Activated T-helper 1 cell treated with Interleukin-2 at 50 U/mL for 16 hours (primary cell): ENCODE measurements at regions not wholly inside any gene's neighbourhood (a gene's known extent, or its start where the extent isn't known, plus 50 kb on each side); places are given as distances from the start of the nearest gene placed in this dataset.

ENCODE experiments used
- DNase-seq: peaks from one replicate; pipeline ENCODE4 v3.0.0-alpha.2; 2020; ENCODE audit warnings: low read depth

DNA sequence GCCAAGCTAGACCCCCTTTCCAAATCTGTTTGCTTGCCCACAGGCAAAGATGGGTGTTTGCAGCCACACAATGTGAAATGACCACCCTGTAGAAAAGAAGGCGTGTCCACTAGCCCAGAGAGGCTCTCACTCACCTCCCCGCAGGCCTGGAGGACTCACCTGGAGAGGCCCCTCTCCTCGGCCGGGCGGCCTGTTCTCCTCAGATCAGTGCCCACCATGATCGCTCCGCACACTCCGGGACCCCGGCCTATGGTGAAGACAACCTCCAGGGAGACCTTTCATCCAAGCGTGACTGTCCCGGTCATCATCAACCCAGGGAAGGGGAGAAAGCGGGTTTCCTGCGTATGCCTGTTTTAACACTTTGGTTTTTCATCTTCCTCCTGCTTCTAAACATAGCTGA, 328.7 kb upstream of the SALL3 start:
- DNase-seq = no peak

DNA sequence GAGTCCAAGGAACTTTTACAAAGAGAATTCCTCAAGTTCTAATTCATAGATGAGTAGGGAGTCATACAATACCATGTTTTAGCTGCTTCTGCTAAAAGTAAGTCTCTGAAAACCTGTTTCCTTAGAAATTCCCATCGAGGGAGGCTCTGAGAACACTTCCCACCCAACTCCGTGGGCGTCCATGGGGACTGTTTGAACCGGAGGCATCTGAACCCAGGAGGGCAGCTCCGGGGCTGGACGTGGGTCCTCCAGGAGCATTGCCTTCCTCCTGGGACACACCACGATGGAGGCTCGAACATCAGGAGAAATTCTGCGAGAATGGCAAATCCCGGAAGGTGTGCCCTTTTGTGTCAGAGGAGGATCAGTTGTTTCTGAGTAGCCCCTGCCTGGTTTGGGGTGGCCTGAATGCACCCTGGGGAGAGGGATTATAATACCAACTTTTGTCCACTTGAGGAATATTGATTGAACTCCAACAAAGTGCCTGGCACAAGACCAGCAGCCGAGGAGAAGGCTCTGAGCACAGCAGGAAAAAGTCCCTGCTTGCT, 327.5 kb upstream of the SALL3 start:
- DNase-seq = no peak

DNA sequence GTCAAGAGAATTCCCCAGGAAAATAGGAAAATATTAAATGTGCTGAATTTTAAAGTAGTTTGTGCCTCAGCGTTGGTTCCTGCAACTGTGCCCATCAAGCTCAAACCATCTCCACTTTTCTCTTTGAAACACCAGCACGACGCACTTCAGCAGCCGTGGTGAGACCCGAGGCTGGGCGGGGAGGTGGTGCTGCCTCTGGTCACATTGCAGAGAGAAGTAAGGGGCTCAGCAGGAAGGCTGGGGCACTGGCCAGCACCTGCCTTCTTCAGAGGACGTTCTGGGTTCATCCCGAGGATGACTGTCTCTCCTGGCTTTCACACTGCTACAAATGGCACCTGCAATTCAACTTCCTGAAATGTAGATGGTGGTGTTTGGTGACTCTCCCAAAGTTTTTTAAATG, 323.7 kb upstream of the SALL3 start:
- DNase-seq = no peak

DNA sequence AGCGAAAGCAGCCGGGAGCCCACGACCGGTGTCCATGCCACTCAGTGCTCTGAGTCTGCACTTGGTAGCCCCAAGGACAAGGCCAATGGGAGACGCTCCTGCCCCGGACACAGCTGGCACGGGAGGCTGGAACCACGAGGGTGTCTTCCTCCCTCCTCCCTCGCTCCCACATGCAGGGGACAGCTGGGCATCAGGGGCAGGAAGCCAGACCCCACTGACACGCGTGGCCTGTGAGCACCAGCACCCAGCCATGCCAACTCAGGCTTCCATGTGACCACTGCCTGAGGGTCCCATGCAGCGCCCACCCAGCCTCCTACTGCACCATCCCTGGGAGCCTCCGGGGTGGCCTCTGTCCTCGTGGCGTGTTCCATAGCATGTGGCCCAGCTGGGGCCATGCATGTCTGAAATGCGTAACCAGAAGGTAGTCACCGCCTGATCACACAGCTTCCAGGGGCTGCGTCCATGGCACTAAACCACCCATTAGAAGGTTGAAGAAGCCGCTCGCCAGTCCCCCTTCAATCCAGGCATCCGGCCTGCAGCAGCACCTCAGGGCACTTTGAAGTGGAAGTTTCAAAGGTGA, 323.2 kb upstream of the SALL3 start:
- DNase-seq = no peak

DNA sequence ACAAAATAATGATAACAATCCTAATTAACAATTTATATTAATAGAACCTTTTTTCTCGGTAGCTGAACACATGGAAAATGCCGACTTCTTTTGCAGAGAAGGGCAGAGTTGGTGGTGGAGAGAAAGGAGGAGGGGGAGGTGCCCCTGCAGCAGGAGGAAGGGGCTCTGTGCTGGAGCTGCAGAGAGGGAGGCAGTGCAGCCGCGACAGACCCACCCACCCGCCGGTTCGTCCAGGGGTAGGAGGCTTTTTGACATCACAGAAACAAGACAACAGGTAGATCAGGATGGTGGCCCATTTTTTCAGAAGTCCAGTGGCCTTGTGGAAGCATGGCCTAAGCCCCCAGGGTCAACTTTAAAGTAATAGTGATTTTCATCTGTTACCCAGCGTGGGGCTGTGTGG, 321.1 kb upstream of the SALL3 start:
- no peak for DNase-seq

DNA sequence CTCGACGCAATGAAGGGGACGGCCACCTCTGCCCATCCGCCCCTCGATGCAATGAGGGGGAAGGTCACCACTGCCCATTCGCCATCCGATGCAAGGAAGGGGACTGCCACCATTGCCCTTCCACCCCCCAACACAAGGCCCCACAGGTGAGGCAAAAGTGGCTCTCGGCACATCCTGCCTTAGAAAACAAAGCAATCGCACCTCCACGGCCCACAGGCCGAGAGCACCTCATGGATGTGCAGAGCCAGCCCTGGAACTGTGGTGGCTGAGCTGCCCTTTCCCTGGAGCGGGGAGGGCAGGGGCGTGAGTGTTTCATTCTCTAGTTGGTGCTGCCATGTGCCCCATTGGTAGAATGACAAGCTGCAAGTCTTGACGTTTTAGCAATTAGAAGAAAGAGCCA, 320.6 kb upstream of the SALL3 start:
- DNase-seq = no peak

DNA sequence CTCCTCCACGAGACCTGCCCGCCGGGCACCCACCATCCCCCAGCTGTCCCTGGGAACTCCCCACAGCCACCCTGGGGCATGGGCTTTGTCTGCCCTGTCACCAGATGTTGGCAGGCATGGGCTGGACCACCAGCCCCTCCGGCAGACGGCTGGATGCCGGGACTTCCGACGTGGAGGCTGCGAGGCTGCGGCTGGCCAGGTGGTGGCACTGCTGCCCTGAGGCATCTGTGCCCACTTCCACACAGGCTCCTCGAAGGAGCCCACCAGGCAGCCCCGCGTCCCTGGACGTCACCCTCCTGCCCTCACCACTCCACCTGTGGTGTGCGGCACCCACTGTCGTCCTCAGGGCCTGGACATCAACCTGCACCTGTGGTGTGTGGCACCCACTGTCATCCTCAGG, 319.9 kb upstream of the SALL3 start:
- no peak for DNase-seq

DNA sequence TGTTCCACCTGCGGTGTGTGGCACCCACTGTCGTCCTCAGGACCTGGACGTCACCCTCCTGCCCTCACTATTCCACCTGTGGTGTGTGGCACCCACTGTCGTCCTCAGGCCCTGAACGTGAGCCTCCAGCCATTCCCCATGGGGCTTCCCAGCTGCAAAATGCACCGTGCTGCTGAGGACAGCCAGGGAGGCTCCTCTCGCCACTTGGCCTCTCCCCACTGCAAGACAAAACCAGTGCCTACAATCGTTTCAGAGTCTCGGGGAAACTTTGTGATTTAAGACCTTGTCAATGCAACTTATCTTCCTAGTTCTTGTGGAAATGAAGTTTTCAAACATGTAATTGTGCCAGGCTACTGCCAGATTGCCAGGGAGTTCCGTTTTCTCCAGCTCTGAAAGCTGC, 319.3 kb upstream of the SALL3 start:
- no peak for DNase-seq

DNA sequence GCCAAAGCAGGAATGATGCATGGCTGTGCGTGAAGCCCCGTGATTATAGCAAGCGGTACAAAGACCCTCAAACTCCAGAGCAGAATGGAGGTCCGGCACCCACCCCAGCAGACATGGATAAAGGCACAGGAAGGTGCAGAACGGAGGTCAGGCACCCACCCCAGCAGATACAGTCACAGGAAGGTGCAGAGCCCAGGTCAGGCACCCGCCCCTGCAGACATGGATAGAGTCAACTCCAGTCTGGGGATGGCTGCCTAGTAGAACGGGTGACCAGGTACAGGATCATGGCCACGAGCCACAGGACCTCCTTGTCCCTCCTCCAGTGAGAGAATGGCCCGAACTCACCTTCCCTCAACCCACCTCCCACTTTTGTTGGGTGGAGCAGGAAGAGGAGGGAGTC, 318.3 kb upstream of the SALL3 start:
- no peak for DNase-seq

DNA sequence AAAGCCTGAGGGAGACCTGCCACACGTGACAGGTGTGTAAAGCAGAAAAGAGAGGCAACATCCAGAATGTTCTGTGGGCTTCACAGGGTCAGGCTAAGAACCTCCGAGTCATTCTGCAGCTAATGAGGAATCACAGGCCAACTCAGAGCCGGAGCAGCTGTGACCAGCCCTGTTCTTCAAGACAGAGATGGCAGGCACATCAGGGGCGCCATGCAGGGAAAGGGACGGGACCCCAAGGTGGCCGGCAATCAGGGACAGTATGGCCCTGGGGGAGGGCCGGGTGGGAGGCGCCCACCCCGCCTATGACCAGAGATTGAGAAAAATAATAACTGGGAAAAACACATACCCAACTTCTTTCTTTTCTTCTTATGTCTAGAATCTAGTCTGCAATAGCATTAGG, 316.7 kb upstream of the SALL3 start:
- DNase-seq = no peak

DNA sequence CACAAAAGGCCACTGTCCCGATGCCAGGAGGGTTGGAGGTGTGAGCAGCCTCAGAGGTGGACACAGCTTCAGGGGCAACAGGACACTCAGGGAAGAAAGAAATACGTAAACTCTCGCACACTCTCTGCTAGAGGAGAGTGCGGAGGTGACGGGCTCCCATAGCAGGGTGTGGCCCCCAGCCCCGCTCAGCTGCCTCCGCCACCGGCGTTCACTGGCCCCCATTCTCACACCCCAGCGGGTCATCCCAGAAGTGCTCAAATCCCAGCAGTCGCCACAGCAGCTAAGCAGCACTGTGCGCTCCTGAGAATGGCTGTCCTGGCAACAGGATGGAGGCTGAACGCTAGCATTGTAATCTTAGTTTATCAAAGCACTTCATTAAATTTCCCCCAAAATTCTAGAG, 315.6 kb upstream of the SALL3 start:
- DNase-seq = no peak

DNA sequence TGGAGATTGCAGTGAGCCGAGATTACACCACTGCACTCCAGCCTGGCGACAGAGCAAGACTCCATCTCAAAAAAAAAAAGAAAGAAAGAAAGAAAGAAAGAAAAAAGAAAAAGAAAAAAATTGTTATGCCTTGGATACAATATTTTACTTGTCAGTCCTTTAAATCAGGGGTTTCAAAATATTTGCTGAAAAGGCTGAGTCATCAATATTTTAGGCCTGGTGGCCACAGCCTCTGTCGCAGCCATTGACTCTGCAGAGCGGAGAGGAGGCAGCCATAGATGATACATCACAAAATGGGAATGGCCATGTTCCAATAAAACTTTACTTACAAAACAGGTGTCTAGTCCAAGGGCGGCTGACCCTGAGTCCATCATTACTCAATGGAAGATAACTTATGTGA, 314.8 kb upstream of the SALL3 start:
- no peak for DNase-seq

DNA sequence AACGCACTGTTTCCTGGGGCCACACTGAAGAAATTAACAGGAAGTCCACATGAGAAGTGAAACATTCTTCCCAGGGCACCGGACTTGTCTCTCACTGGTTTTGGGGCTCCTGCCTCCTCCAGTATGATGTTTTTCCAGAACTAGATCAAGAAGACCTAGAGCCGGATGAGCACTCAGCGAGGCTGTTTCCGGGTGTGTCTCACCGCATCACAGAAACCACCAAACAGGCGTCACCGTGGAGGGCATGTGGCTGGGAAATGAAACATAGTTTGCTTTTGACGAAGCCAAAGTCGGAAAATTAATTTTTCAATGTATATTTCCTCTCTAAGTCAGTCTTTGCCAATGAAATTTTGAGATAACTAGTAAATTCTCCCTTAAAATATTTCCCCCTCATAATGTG, 314.0 kb upstream of the SALL3 start:
- DNase-seq = no peak

DNA sequence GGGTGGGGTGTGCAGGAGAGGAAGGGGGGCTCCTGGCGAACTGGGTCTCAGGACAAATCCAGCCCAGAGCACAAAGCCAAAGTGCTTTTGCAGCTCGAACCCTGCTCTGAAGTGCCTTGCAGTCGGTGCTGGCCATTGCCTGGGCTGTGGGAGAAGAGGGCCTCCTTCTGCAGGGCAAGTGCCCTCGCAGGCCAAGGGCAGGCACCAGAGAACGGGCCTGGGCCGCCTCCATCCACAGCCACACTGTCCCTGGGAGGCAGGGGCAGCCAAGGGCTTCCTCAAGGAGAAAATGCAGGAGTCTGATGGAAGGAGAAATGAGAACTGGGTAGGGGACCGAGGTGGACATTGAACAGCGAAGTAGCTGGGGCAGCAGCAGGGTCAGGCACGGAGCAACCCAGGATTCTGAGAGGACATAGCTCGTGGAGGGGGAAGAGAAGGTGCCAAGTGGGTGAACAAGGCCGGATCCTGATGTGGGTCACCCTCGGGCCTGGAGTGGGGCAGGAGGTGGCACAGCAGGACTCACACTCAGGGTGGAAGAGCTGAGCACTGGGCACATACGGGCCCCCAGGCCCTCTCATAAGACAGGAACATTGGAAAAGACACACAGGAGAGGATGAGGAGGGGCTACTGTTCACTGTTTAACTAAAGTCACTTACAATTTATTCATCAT, 312.8 kb upstream of the SALL3 start:
- no peak for DNase-seq

DNA sequence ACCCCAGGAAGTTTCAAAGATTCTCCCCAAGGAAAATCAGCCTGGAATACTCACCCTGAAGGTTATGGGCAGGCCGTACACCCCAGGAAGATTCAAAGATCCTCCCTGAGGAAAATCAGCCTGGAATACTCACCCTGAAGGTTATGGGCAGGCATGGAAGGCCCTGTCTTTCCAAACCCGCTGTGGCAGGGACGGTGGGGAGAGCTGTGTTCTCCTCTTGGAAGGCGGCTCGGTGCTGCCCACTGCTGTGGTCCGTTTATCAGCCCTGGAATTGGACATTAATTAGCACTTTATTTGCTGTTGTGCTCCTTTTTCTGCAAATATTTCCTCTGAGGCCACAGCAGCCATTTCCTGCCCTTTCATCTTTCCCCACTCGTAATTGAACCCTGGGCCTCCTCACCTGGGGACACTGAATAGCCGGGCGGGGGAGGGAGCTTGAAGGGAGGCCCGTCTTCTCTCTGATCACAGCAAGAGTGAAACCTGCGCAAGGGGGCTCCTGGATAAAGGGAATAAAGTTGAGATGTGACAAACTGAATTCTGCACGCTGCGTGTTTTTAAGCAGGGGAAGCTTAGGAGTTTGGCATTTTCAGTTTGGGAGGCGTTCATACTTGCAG, 308.7 kb upstream of the SALL3 start:
- no peak for DNase-seq

DNA sequence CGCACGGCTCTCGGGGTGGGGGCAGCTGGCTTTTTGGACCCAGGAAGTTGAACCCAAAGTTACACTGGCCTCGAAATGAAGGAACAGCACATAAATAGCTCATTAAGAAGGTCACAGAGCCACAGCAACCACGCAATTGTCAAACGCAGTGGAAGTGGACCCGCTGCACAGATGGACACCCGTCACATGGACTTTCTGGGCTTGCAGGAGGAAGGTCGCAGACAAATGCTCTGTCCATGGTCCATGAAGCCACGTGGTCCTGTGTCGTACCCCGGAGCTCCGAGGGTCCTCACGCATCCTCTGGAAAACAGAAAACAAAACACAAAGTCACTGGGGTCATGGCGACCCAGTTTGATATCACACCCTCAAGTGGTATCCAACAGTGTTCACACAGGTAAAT, 308.1 kb upstream of the SALL3 start:
- no peak for DNase-seq

DNA sequence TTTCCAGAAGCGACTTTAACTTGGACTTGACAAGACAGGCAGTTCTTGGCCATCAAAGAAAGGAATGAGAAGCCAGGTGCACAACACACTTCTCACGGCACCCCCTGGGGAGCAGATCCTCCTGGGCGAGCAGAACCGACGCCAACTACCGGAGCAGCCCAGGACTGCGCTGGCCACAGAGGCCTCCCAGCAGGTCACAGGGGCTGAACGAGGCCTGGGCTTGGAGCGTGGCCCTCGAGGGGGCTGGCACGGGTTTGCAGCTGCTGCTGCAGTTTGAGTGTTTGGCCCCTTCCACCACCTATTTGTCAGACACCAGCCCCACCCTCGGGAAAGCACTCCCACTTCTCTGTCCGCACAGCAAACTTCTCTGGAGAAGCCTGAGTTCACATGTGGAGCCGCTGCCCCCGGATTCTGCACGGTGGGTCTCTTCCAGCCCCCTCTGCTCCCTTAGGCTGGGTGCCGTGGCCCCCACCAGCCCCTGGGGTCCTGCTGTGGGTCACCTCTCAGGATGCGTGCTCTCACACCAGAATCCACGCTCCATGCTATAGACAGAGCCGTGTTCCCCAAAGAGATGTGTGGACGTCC, 306.7 kb upstream of the SALL3 start:
- no peak for DNase-seq

DNA sequence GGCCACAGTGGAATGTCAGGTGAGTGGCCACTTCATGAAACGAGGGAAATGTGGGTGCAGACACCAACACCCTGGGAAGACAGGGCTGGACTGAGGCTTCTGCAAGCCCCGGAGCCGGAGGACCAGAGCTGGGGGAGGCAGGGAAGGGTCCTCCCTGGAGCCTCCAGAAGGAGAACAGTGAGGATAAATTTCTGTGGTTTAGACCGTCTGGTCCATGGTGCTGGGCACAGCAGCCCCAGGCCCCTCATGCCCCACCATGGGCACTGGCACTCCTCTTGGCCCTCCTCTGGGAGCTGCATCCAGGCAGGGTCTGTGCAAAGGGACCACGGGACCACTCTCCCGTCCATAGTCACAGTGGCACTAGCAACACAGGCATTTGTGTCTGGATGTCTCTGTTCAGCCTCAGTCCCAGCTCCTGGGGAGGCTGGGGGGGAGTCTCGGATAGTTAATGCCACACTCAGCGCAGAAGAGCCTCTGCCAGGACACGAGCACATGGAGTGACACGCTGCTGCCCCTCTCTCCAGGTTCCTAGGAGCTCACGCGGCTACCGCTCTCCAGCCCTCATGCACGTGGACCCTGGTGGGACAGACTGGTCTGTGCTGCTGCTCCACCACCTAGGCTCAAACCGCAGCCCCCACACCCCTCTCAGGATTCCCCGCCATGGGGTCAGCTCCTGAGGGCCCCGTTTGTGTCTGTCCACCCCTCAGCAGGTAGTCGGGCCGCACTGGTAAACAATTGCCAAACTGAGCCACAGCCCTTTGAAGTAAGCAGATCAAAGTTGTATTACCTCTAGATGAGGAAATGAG, 305.9 kb upstream of the SALL3 start:
- DNase-seq = no peak

DNA sequence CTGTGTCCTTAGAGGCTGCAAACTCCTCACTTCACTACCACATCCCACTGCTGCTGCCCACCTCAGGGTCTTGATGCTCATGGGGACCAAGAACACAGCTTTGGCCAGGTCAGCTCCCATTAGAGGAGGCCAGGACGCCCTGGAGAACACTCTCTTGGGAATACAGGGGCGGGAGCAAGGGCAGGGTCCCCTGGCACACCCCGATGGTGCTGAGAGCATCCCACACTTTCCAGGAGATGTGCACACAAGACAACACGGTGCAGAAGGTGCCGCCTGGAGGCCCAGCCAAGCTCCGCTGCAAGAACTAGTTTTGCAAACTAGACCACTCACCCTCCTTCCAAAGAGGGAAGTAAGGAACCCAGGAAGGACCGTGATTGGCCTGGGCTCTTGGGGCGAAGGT, 304.4 kb upstream of the SALL3 start:
- no peak for DNase-seq

DNA sequence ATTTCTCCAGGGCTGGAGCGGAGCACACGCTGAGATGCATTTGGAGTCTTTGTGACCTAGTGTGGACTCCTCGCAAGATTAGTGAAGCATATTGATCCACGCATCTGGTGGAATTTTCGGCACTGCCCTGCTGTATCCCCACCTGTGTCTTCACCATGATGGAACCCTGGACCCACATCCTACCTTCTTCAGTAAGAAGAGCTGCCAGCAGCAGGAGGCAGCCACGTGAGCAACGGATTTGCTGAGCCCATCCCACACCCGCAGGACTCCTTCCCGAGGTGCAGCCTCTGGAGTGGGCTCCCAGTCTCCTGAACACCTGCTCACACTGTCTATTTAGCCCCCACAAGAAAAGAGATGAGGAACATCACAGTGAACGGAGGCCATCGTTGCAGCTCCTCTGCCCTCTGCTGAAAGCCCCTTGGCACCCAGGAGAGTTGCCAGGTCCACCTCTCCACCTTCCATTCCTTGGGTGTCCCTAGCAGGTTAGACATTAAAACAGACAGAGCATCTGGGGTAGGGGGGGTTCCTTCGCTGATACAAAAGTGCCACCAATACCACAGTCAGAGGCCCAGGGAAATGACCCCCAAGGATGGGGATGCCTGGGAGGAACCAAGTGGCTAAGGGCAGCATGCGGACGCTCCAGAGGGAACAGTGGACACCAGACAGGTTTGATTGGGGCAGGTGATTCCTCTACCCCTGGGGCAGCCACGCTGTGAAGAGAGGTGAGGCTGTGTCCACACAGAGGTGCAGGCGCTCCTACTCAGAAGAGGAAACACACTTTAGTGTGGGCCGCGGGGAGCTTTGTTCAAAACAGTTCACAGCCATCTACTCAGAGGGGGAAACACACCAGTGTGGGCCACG, 302.8 kb upstream of the SALL3 start:
- no peak for DNase-seq

DNA sequence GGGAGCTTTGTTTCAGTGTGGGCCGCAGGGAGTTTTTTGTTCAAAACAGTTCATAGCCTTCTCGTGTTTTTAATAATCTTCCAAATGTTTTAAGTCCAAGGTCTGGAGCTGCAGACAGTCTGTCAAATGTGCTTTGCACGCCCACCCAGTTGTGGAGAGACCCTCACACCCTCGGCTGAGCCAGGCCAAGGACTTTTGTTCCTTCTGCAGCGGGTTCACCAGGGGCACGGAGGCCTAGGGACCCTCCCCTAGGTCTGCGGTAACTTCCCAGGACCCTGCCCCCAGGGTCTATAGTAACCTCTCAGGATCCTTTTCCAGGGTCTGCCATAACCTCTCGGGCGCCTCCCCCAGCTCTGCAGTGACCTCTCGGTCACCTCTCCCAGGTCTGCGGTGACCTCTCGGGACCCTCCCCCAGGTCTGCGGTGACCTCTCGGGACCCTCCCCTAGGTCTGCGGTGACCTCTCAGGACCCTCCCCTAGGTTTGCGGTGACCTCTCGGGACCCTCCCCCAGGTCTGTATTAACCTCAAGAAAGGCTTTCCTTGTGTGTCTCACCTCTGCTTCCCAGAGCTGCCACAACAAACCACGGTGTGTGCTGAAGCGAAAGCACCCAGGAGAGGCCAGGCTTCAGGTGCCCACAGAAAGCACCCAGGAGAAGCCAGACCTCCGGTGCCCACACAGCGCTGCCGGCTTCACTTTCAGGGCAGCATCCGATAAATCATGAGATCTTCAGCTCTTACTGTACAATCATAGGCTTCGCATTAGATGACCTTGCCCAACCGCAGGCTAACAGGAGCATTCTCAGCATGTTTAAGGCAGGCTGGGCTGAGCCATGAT, 301.9 kb upstream of the SALL3 start:
- no peak for DNase-seq
